ENCODE measurements at regions not wholly inside any gene's neighbourhood (a gene's known extent, or its start where the extent isn't known, plus 50 kb on each side); places are given as distances from the start of the nearest gene placed in this dataset.
"Not testable (repeated sequence)": the region's sequence is repeated elsewhere in the genome, so short reads cannot be mapped to it uniquely, and the experiment has no call there.

- Histone ChIP-seq H3K36me3 (replicated peaks in 1 of 2; ENCODE audit: control insufficient read depth in 1 of 2, insufficient read depth in 2 of 2, low read length in 2 of 2) (no peaks in the 10 kb centered on the region), H3K4me3 (replicated peaks in 1 of 3; ENCODE audit: insufficient read depth in 1 of 3, low read depth in 2 of 3, low read length in 3 of 3) (no peak overlapping the region), H3K9ac (ENCODE audit: insufficient read depth, low read depth, low read length) (no peak overlapping the region), H3K4me2 (ENCODE audit: low read depth, low read length) (no peak overlapping the region), H2AFZ (ENCODE audit: low read length) (no peak overlapping the region), H3K4me1 (ENCODE audit: insufficient read depth, low read length) (peaks cover 24% of the 10 kb centered on the region; the same call in 1 of the 2 replicates), H3K9me3 (ENCODE audit: low read length) (no peaks in the 10 kb centered on the region), H3K27ac (ENCODE audit: extremely low read length, insufficient read depth, low read length) (no peak overlapping the region), H3K79me2 (ENCODE audit: insufficient read depth, low read length) (no peaks in the 10 kb centered on the region), H3K27me3 (ENCODE audit: control insufficient read depth in 1 of 2, insufficient read depth in 2 of 2, low read length in 2 of 2) (no peaks in the 10 kb centered on the region), H4K20me1 (ENCODE audit: insufficient read depth, low read length) (no peaks in the 10 kb centered on the region)
- BruUV-seq (replicated peaks): no TSS peak
- POLR2A ChIA-PET: no interaction called here
- FAIRE-seq (no peak), ATAC-seq (no peak), DNase-seq (ENCODE audit: low spot score) (no peak)
- intact Hi-C loops (cut with micrococcal nuclease; ENCODE audit: unreplicated experiment): no loop called here
- in situ Hi-C loops (cut with HindIII; ENCODE audit: extremely low pct_ligation_motif_present, low pct_unique_long_range_greater_than_20kb): no loop called here
- no peak for TF ChIP-seq ZFP36L2 (CRISPR knock-in tag; IDR thresholded peaks at IDR 0.05)
- TF ChIP-seq AGO2 (optimal IDR thresholded peaks at IDR 0.05; ENCODE audit: low read depth, low read length): no peak
- TF ChIP-seq STAG1 (CRISPR knock-in tag; IDR thresholded peaks at IDR 0.05): 0 out of 2 replicates have a peak, but pooled peaks have one; percentile 10
- TF ChIP-seq CTCF (CRISPR knock-in tag; IDR thresholded peaks at IDR 0.05): peak; percentile 21; the same call in 1 of the 2 replicates
- peak; percentile 8; the same call in 1 of the 2 replicates for TF ChIP-seq SMC3 (IDR thresholded peaks at IDR 0.05; ENCODE audit: low read length)
- no peak for TF ChIP-seq GLI4 (CRISPR knock-in tag; IDR thresholded peaks at IDR 0.05; ENCODE audit: borderline replicate concordance)
- no peak for TF ChIP-seq ZNF841 (CRISPR knock-in tag; IDR thresholded peaks at IDR 0.05; ENCODE audit: borderline replicate concordance)
- 42% methylated on average over 3 of the region's 3 CpGs for WGBS (ENCODE audit: low lambda C conversion rate)
- CTCF ChIA-PET (ENCODE audit: low intra/inter-chr PET ratio, low total read pairs): no interaction called here
Measured at GRCh38 chr20:1800777-1801176, 94.4 kb upstream of the SIRPA start.

- Histone ChIP-seq H3K36me3 (replicated peaks in 1 of 2; ENCODE audit: control insufficient read depth in 1 of 2, insufficient read depth in 2 of 2, low read length in 2 of 2) (no peaks in the 10 kb centered on the region), H2AFZ (ENCODE audit: low read length) (no peak overlapping the region), H3K9me3 (ENCODE audit: low read length) (no peaks in the 10 kb centered on the region), H3K4me1 (ENCODE audit: insufficient read depth, low read length) (peaks cover 24% of the 10 kb centered on the region; the same call in 1 of the 2 replicates), H3K27ac (ENCODE audit: extremely low read length, insufficient read depth, low read length) (no peak overlapping the region), H3K9ac (ENCODE audit: insufficient read depth, low read depth, low read length) (no peak overlapping the region), H4K20me1 (ENCODE audit: insufficient read depth, low read length) (no peaks in the 10 kb centered on the region), H3K27me3 (ENCODE audit: control insufficient read depth in 1 of 2, insufficient read depth in 2 of 2, low read length in 2 of 2) (no peaks in the 10 kb centered on the region), H3K79me2 (ENCODE audit: insufficient read depth, low read length) (no peaks in the 10 kb centered on the region), H3K4me3 (replicated peaks in 1 of 3; ENCODE audit: insufficient read depth in 1 of 3, low read depth in 2 of 3, low read length in 3 of 3) (no peak overlapping the region), H3K4me2 (ENCODE audit: low read depth, low read length) (no peak overlapping the region)
- DNase-seq (ENCODE audit: low spot score) (no peak), FAIRE-seq (no peak), ATAC-seq (no peak)
- no peak for TF ChIP-seq PCBP1 (IDR thresholded peaks at IDR 0.05; ENCODE audit: borderline replicate concordance, low read depth, low read length)
- in situ Hi-C loops (cut with HindIII; ENCODE audit: extremely low pct_ligation_motif_present, low pct_unique_long_range_greater_than_20kb) (no loop called here), intact Hi-C loops (cut with micrococcal nuclease; ENCODE audit: unreplicated experiment) (no loop called here)
- 72% methylated on average over 2 of the region's 2 CpGs for WGBS (ENCODE audit: low lambda C conversion rate)
- POLR2A ChIA-PET: no interaction called here
- CTCF ChIA-PET (ENCODE audit: low intra/inter-chr PET ratio, low total read pairs): no interaction called here
- no TSS peak for BruUV-seq (replicated peaks)
Measured at GRCh38 chr20:1800180-1800579, 95.0 kb upstream of the SIRPA start.

GRCh38 chr20:1799746-1800145 is 95.5 kb upstream of the SIRPA start:
- BruUV-seq (replicated peaks); in situ Hi-C loops (cut with HindIII; ENCODE audit: extremely low pct_ligation_motif_present, low pct_unique_long_range_greater_than_20kb); H3K27me3 ChIP-seq (ENCODE audit: control insufficient read depth in 1 of 2, insufficient read depth in 2 of 2, low read length in 2 of 2); H3K27ac ChIP-seq (ENCODE audit: extremely low read length, insufficient read depth, low read length); DNase-seq (ENCODE audit: low spot score); H3K36me3 ChIP-seq (replicated peaks in 1 of 2; ENCODE audit: control insufficient read depth in 1 of 2, insufficient read depth in 2 of 2, low read length in 2 of 2); H3K4me3 ChIP-seq (replicated peaks in 1 of 3; ENCODE audit: insufficient read depth in 1 of 3, low read depth in 2 of 3, low read length in 3 of 3); H3K9ac ChIP-seq (ENCODE audit: insufficient read depth, low read depth, low read length); intact Hi-C loops (cut with micrococcal nuclease; ENCODE audit: unreplicated experiment); H3K79me2 ChIP-seq (ENCODE audit: insufficient read depth, low read length); H3K4me2 ChIP-seq (ENCODE audit: low read depth, low read length); H3K9me3 ChIP-seq (ENCODE audit: low read length); H4K20me1 ChIP-seq (ENCODE audit: insufficient read depth, low read length); H2AFZ ChIP-seq (ENCODE audit: low read length); POLR2A ChIA-PET; CTCF ChIA-PET (ENCODE audit: low intra/inter-chr PET ratio, low total read pairs); ATAC-seq; FAIRE-seq: not testable (repeated sequence)
- 82% methylated on average over 14 of the region's 14 CpGs for WGBS (ENCODE audit: low lambda C conversion rate)
- H3K4me1 ChIP-seq (ENCODE audit: insufficient read depth, low read length): peaks cover 24% of the 10 kb centered on the region; the same call in 1 of the 2 replicates

Measured in HepG2 (cell line).